ENCODE measurements at regions not wholly inside any gene's neighbourhood (a gene's known extent, or its start where the extent isn't known, plus 50 kb on each side); places are given as distances from the start of the nearest gene placed in this dataset.
"Not testable (repeated sequence)": the region's sequence is repeated elsewhere in the genome, so short reads cannot be mapped to it uniquely, and the experiment has no call there.

GRCh38 chr1:120654114-120654513 is 69.6 kb upstream of the NBPF26 start:
- TF ChIP-seq CTCF, POLR2A (IDR thresholded peaks at IDR 0.05): not testable (repeated sequence)
